AML-193 (cell line): ENCODE measurements at regions not wholly inside any gene's neighbourhood (a gene's known extent, or its start where the extent isn't known, plus 50 kb on each side); places are given as distances from the start of the nearest gene placed in this dataset.
"Not testable (repeated sequence)": the region's sequence is repeated elsewhere in the genome, so short reads cannot be mapped to it uniquely, and the experiment has no call there.

Experiments
- DNase-seq, 2 experiments: peaks; one replicate each; lab custom pipeline; 2025; lab: John Stamatoyannopoulos, UW

GRCh38 chr22:22822553-22822952 lies 65.1 kb upstream of the IGLL5 start:
- not testable (repeated sequence) for DNase-seq

- no peak for DNase-seq
Measured at GRCh38 chr22:22823131-22823810, 64.3 kb upstream of the IGLL5 start.

GRCh38 chr22:22824340-22825212 lies 63.0 kb upstream of the IGLL5 start:
- no peak for DNase-seq

GRCh38 chr22:22825213-22825593 lies 62.4 kb upstream of the IGLL5 start:
- DNase-seq = no peak

- DNase-seq = no peak
Measured at GRCh38 chr22:22827187-22827939, 60.3 kb upstream of the IGLL5 start.

- DNase-seq = no peak
Measured at GRCh38 chr22:22830193-22830592, 57.4 kb upstream of the IGLL5 start.

- no peak for DNase-seq
Measured at GRCh38 chr22:22830957-22831688, 56.5 kb upstream of the IGLL5 start.

GRCh38 chr22:22833059-22833458 lies 54.6 kb upstream of the IGLL5 start:
- DNase-seq = no peak

GRCh38 chr22:22833488-22833887 lies 54.1 kb upstream of the IGLL5 start:
- DNase-seq = no peak

- DNase-seq = no peak
Measured at GRCh38 chr22:22834204-22834603, 53.4 kb upstream of the IGLL5 start.

GRCh38 chr22:22834783-22835182 lies 52.8 kb upstream of the IGLL5 start:
- no peak for DNase-seq

GRCh38 chr22:22835242-22835641 lies 52.4 kb upstream of the IGLL5 start:
- DNase-seq = no peak

GRCh38 chr22:22835771-22836291 lies 51.8 kb upstream of the IGLL5 start:
- no peak for DNase-seq

GRCh38 chr22:22836635-22837034 lies 51.0 kb upstream of the IGLL5 start:
- no peak for DNase-seq
